OCI-LY7 (cell line): ENCODE measurements at regions not wholly inside any gene's neighbourhood (a gene's known extent, or its start where the extent isn't known, plus 50 kb on each side); places are given as distances from the start of the nearest gene placed in this dataset.

Experiments
- BruUV-seq: library from RNA; stranded (reverse); fragments of 400-500 nt; replicated peaks from 2 replicates; lab custom pipeline; 2021; lab: Mats Ljungman, UMichigan
- CTCF ChIA-PET: fragments of 300-600 bp; sonication (Branson Sonifier 250); formaldehyde crosslinking; loops from one replicate; lab custom pipeline; 2022; ENCODE audit warnings: antibody characterized with exemption; ENCODE audit not compliant: unreplicated experiment; lab: Charles Lee
- POLR2A ChIA-PET: fragments of 300-600 bp; sonication (Branson Sonifier 250); formaldehyde crosslinking; loops from one replicate; lab custom pipeline; 2022; ENCODE audit warnings: antibody characterized with exemption; lab: Charles Lee
- DNase-seq: peaks from one replicate; pipeline ENCODE4 v3.0.0-alpha.2; 2015; ENCODE audit warnings: low spot score
- H2AFZ ChIP-seq: fragments of 200-600 bp; sonication (generic), shearing (Covaris generic); 2 replicates; pipeline ENCODE4 v1.6.1; 2014; ENCODE audit warnings: mild to moderate bottlenecking, antibody characterized with exemption, low read length, moderate library complexity
- H3K27ac ChIP-seq: fragments of 200-600 bp; sonication (generic); 2 replicates; pipeline ENCODE4 v1.5.1; 2014; ENCODE audit warnings: mixed run types, low read depth, mild to moderate bottlenecking, moderate library complexity, low read length, inconsistent platforms; ENCODE audit not compliant: poor library complexity, severe bottlenecking
- H3K36me3 ChIP-seq: fragments of 200-600 bp; sonication (generic); 2 replicates; pipeline ENCODE4 v1.6.1; 2014; ENCODE audit warnings: mild to moderate bottlenecking, antibody characterized with exemption, low read length, moderate library complexity, mixed read lengths; ENCODE audit not compliant: insufficient read depth
- H3K4me1 ChIP-seq: fragments of 200-600 bp; sonication (generic); 2 replicates; pipeline ENCODE4 v1.5.1; 2014; ENCODE audit warnings: mild to moderate bottlenecking, low read length; ENCODE audit not compliant: insufficient read depth, poor library complexity, severe bottlenecking
- H3K4me2 ChIP-seq: fragments of 200-600 bp; sonication (generic); 2 replicates; pipeline ENCODE4 v1.6.1; 2014; ENCODE audit warnings: mild to moderate bottlenecking, low read length
- H3K4me3 ChIP-seq: fragments of 200-600 bp; sonication (generic); 2 replicates; pipeline ENCODE4 v1.5.1; 2014; ENCODE audit warnings: mild to moderate bottlenecking, low read depth, low read length; ENCODE audit not compliant: poor library complexity, severe bottlenecking
- H3K79me2 ChIP-seq: fragments of 200-600 bp; sonication (generic); 2 replicates; pipeline ENCODE4 v1.6.1; 2016; ENCODE audit warnings: low read depth, mild to moderate bottlenecking, low read length, moderate library complexity, mixed read lengths; ENCODE audit not compliant: insufficient read depth
- H3K9me2 ChIP-seq: fragments of 200-600 bp; sonication (generic); 2 replicates; pipeline ENCODE4 v1.6.1; 2016; ENCODE audit warnings: mild to moderate bottlenecking, low read length, mixed read lengths; ENCODE audit not compliant: insufficient read depth
- H3K9me3 ChIP-seq: fragments of 200-600 bp; sonication (generic); 2 replicates; pipeline ENCODE4 v1.6.1; 2014; ENCODE audit warnings: mild to moderate bottlenecking, mixed run types, low read length, mixed read lengths
- H4K20me1 ChIP-seq: fragments of 200-600 bp; sonication (generic); 2 replicates; pipeline ENCODE4 v1.6.1; 2014; ENCODE audit warnings: mild to moderate bottlenecking, antibody characterized with exemption, low read length, moderate library complexity, mixed read lengths; ENCODE audit not compliant: insufficient read depth
- EZH2phosphoT487 ChIP-seq: fragments of 200-600 bp; sonication (generic); IDR thresholded peaks from 2 replicates; pipeline ENCODE4 v1.6.1; 2018; ENCODE audit warnings: low read depth, borderline replicate concordance, mild to moderate bottlenecking, mixed run types, antibody characterized with exemption, low read length, moderate library complexity, mixed read lengths
- intact Hi-C: fragments of 100-400 bp; cut with micrococcal nuclease; formaldehyde crosslinking; loops from one replicate; pipeline ENCODE4 v1.10.0; 2022; ENCODE audit not compliant: unreplicated experiment
- TF ChIP-seq, protein P1 (sequence below): fragments of 200-600 bp; sonication (generic); conservative IDR thresholded peaks from 2 replicates; pipeline ENCODE4 v1.5.1; 2014; ENCODE audit warnings: mild to moderate bottlenecking, antibody characterized with exemption, low read length, moderate library complexity, mixed read lengths

- TF ChIP-seq, protein P1, sequence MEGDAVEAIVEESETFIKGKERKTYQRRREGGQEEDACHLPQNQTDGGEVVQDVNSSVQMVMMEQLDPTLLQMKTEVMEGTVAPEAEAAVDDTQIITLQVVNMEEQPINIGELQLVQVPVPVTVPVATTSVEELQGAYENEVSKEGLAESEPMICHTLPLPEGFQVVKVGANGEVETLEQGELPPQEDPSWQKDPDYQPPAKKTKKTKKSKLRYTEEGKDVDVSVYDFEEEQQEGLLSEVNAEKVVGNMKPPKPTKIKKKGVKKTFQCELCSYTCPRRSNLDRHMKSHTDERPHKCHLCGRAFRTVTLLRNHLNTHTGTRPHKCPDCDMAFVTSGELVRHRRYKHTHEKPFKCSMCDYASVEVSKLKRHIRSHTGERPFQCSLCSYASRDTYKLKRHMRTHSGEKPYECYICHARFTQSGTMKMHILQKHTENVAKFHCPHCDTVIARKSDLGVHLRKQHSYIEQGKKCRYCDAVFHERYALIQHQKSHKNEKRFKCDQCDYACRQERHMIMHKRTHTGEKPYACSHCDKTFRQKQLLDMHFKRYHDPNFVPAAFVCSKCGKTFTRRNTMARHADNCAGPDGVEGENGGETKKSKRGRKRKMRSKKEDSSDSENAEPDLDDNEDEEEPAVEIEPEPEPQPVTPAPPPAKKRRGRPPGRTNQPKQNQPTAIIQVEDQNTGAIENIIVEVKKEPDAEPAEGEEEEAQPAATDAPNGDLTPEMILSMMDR, result no peak
- TF ChIP-seq EZH2phosphoT487, result no peak
- Histone ChIP-seq H2AFZ (no peak overlapping the region), H3K36me3 (no peaks in the 10 kb centered on the region), H3K4me2 (no peak overlapping the region), H3K79me2 (no peaks in the 10 kb centered on the region), H3K9me3 (no peaks in the 10 kb centered on the region), H3K27ac (no peak overlapping the region), H4K20me1 (no peaks in the 10 kb centered on the region), H3K4me3 (no peak overlapping the region), H3K9me2 (no peaks in the 10 kb centered on the region), H3K4me1 (no peaks in the 10 kb centered on the region)
- CTCF ChIA-PET, result no interaction called here
- no peak for DNase-seq
- POLR2A ChIA-PET, result interaction anchor here (0.6 to 1.0 kb wide), 2 partner anchors 15 to 62 kb away, joined by 3 to 4 read pairs; no protein-coding TSS in a partner anchor
- BruUV-seq, result no TSS peak
- intact Hi-C loops, result no loop called here
Measured at GRCh38 chr2:103963146-103963725, 890.7 kb upstream of the POU3F3 start.

- Histone ChIP-seq H2AFZ (no peak overlapping the region), H3K9me2 (no peaks in the 10 kb centered on the region), H3K9me3 (no peaks in the 10 kb centered on the region), H3K4me2 (no peak overlapping the region), H3K79me2 (no peaks in the 10 kb centered on the region), H3K4me1 (no peaks in the 10 kb centered on the region), H3K27ac (no peak overlapping the region), H3K4me3 (no peak overlapping the region), H4K20me1 (no peaks in the 10 kb centered on the region), H3K36me3 (no peaks in the 10 kb centered on the region)
- TF ChIP-seq, protein P1, result no peak
- no peak for TF ChIP-seq EZH2phosphoT487
- BruUV-seq, result no TSS peak
- intact Hi-C loops, result no loop called here
- no peak for DNase-seq
- POLR2A ChIA-PET, result interaction anchor here (0.6 kb wide), 1 partner anchor 12 kb away, joined by 3 read pairs; no protein-coding TSS in a partner anchor
- CTCF ChIA-PET, result no interaction called here
Measured at GRCh38 chr2:103977241-103977640, 876.7 kb upstream of the POU3F3 start.

GRCh38 chr2:103977668-103978067 lies 876.2 kb upstream of the POU3F3 start:
- H3K4me3 ChIP-seq, result no peak overlapping the region
- no peak overlapping the region for H2AFZ ChIP-seq
- intact Hi-C loops, result no loop called here
- TF ChIP-seq, protein P1, result no peak
- no peak for TF ChIP-seq EZH2phosphoT487
- BruUV-seq, result no TSS peak
- no peaks in the 10 kb centered on the region for H3K9me2 ChIP-seq
- H3K36me3 ChIP-seq, result no peaks in the 10 kb centered on the region
- CTCF ChIA-PET, result no interaction called here
- H3K27ac ChIP-seq, result no peak overlapping the region
- no peak for DNase-seq
- H3K79me2 ChIP-seq, result no peaks in the 10 kb centered on the region
- POLR2A ChIA-PET, result no interaction called here
- no peaks in the 10 kb centered on the region for H3K9me3 ChIP-seq
- H3K4me2 ChIP-seq, result no peak overlapping the region
- no peaks in the 10 kb centered on the region for H3K4me1 ChIP-seq
- H4K20me1 ChIP-seq, result no peaks in the 10 kb centered on the region
